Glutamatergic neuron (in vitro differentiated cells): ENCODE measurements at regions not wholly inside any gene's neighbourhood (a gene's known extent, or its start where the extent isn't known, plus 50 kb on each side); places are given as distances from the start of the nearest gene placed in this dataset.

Experiments used
- DNase-seq: peaks from one replicate; pipeline ENCODE4 v3.0.0; 2022
- H3K27ac Mint-ChIP-seq: one replicate; pipeline ENCODE4 v1.8.0; 2020; ENCODE audit warnings: mild to moderate bottlenecking, mixed read lengths, inconsistent platforms; ENCODE audit not compliant: unreplicated experiment
- H3K27me3 Mint-ChIP-seq: one replicate; pipeline ENCODE4 v1.8.0; 2020; ENCODE audit warnings: mild to moderate bottlenecking, moderate library complexity, mixed read lengths, inconsistent platforms; ENCODE audit not compliant: unreplicated experiment
- H3K36me3 Mint-ChIP-seq: one replicate; pipeline ENCODE4 v1.8.0; 2020; ENCODE audit warnings: mild to moderate bottlenecking, mixed read lengths, inconsistent platforms; ENCODE audit not compliant: unreplicated experiment
- H3K4me1 Mint-ChIP-seq: one replicate; pipeline ENCODE4 v1.8.0; 2020; ENCODE audit warnings: mild to moderate bottlenecking, low read depth, mixed read lengths, inconsistent platforms; ENCODE audit not compliant: unreplicated experiment
- H3K4me3 Mint-ChIP-seq: one replicate; pipeline ENCODE4 v1.8.0; 2020; ENCODE audit warnings: mild to moderate bottlenecking, mixed read lengths, inconsistent platforms; ENCODE audit not compliant: unreplicated experiment
- H3K9me3 Mint-ChIP-seq: one replicate; pipeline ENCODE4 v1.8.0; 2020; ENCODE audit warnings: mild to moderate bottlenecking, moderate library complexity, mixed read lengths, inconsistent platforms; ENCODE audit not compliant: unreplicated experiment
- TF ChIP-seq, protein P1 (sequence below): fragments of 200-600 bp; sonication (generic); IDR thresholded peaks from one replicate; pipeline ENCODE4 v1.5.0; 2021; ENCODE audit not compliant: partially characterized antibody, unreplicated experiment

GRCh38 chr3:86178095-86178494 lies 812.9 kb downstream of the VGLL3 start:
- no peaks in the 10 kb centered on the region for H3K27me3 Mint-ChIP-seq
- no peaks in the 10 kb centered on the region for H3K36me3 Mint-ChIP-seq
- TF ChIP-seq, protein P1, sequence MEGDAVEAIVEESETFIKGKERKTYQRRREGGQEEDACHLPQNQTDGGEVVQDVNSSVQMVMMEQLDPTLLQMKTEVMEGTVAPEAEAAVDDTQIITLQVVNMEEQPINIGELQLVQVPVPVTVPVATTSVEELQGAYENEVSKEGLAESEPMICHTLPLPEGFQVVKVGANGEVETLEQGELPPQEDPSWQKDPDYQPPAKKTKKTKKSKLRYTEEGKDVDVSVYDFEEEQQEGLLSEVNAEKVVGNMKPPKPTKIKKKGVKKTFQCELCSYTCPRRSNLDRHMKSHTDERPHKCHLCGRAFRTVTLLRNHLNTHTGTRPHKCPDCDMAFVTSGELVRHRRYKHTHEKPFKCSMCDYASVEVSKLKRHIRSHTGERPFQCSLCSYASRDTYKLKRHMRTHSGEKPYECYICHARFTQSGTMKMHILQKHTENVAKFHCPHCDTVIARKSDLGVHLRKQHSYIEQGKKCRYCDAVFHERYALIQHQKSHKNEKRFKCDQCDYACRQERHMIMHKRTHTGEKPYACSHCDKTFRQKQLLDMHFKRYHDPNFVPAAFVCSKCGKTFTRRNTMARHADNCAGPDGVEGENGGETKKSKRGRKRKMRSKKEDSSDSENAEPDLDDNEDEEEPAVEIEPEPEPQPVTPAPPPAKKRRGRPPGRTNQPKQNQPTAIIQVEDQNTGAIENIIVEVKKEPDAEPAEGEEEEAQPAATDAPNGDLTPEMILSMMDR: no peak
- no peak for DNase-seq
- peaks cover 16% of the 10 kb centered on the region for H3K4me1 Mint-ChIP-seq
- H3K9me3 Mint-ChIP-seq: no peaks in the 10 kb centered on the region
- no peak overlapping the region for H3K4me3 Mint-ChIP-seq
- no peak overlapping the region for H3K27ac Mint-ChIP-seq

DNA sequence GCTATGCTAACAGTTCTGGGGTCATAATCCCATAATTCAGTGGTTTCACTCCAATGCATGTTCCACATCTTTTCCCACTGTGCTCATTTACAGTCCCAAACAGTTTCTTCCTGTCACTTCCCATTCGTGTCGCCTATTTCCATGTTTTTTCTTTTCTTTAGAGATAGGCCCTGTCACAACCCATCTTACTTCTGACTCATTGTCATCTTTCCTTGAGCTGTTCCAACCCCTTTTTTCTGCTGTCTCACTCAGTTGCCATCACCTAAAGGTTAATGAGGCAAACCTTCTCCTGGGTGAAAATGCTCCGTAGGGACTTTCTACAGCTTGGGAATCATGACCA lies 814.5 kb downstream of the VGLL3 start:
- TF ChIP-seq, protein P1: no peak
- peaks cover 16% of the 10 kb centered on the region for H3K4me1 Mint-ChIP-seq
- no peak overlapping the region for H3K27ac Mint-ChIP-seq
- H3K36me3 Mint-ChIP-seq: no peaks in the 10 kb centered on the region
- DNase-seq: no peak
- H3K27me3 Mint-ChIP-seq: no peaks in the 10 kb centered on the region
- no peak overlapping the region for H3K4me3 Mint-ChIP-seq
- H3K9me3 Mint-ChIP-seq: no peaks in the 10 kb centered on the region

DNA sequence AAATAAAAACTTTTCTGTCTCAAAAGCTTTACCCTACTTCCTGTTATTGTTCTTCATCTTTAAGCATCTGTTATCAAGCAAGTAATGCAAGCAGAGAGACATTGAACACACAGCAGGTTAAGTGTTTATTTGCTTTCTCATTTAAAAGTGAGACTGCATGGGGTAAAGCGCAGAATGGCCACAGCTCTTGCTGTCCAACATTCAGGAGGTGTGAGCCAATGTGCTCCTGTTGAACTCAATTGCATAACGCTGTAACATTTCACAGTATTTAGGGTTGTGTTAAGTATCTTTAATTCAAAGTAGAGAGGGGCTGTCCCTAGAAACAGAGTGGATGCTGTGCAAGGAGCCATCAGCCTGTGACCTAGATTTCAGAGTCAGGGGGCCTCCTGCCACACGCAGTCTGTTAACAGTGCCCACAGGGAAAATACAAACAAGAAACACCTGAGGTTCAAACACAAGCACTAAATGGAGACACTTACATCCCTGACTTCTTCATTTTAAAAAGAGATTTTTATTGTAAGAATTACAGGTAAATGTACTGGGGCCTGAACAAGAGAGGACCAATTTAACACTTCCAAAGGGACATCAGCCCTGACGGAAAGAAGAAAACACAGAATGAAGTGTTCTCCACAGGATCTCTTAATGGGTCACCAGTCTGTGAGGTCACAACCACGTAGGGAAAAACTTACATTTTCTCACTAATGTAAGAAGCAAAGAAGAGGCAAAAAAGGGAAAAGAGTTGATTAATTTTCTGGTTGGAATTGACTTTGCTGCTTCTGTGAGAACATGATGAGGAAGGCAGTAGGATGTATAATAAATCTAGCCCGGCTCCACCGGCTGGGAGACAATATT lies 815.1 kb downstream of the VGLL3 start:
- Mint-ChIP-seq H3K4me3 (no peak overlapping the region), H3K9me3 (no peaks in the 10 kb centered on the region), H3K27me3 (no peaks in the 10 kb centered on the region), H3K4me1 (peaks cover 16% of the 10 kb centered on the region), H3K36me3 (no peaks in the 10 kb centered on the region), H3K27ac (no peak overlapping the region)
- TF ChIP-seq, protein P1: no peak
- no peak for DNase-seq

DNA sequence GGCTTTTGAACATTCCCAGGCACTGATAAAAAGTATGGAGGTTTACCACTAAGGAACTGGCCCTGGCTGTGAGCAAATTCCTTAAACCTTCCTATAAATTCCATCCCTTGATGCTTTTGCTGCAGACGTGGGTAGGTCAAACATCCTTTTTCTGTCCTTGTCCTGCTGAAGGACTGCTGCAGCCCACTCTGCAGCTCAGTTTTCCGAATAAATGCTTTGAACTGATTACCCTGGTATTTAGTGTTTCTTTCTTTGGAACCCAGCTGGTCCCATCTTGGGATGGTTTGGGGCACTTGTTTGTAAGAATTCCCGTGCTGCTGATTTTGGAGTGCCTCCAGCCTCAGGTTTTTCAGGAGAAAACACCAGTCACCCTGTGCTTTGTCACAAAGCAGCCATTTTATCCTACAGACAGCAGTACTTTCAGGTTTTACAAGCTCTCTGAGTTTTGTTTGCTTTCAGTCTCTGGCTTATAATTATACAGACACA lies 815.9 kb downstream of the VGLL3 start:
- Mint-ChIP-seq H3K27ac (no peak overlapping the region), H3K9me3 (no peaks in the 10 kb centered on the region), H3K4me1 (peaks cover 14% of the 10 kb centered on the region), H3K4me3 (no peak overlapping the region), H3K27me3 (no peaks in the 10 kb centered on the region), H3K36me3 (no peaks in the 10 kb centered on the region)
- DNase-seq: no peak
- TF ChIP-seq, protein P1: no peak

- Mint-ChIP-seq H3K27ac (no peak overlapping the region), H3K4me1 (peaks cover 14% of the 10 kb centered on the region), H3K36me3 (no peaks in the 10 kb centered on the region), H3K9me3 (no peaks in the 10 kb centered on the region), H3K4me3 (no peak overlapping the region), H3K27me3 (no peaks in the 10 kb centered on the region)
- DNase-seq: no peak
- TF ChIP-seq, protein P1: no peak
Measured at GRCh38 chr3:86173401-86173800, 817.5 kb downstream of the VGLL3 start.
